ENCODE measurements at regions not wholly inside any gene's neighbourhood (a gene's known extent, or its start where the extent isn't known, plus 50 kb on each side); places are given as distances from the start of the nearest gene placed in this dataset.

- TF ChIP-seq ATF3 (IDR thresholded peaks at IDR 0.05) (no peak), CTCF (IDR thresholded peaks at IDR 0.05; ENCODE audit: low read depth, low read length, missing input control) (no peak), REST (IDR thresholded peaks at IDR 0.05) (no peak), FOXA1 (IDR thresholded peaks at IDR 0.05) (no peak), JUND (IDR thresholded peaks at IDR 0.05) (no peak), TAF1 (conservative IDR thresholded peaks at IDR 0.05) (no peak), GABPA (IDR thresholded peaks at IDR 0.05 in 1 of 2, conservative IDR thresholded peaks at IDR 0.05 in 1 of 2) (no peak), NR2F2 (IDR thresholded peaks at IDR 0.05) (no peak), YY1 (IDR thresholded peaks at IDR 0.05) (no peak), HNF4G (IDR thresholded peaks at IDR 0.05) (no peak), ZBTB33 (IDR thresholded peaks at IDR 0.05) (no peak)
- TF ChIP-seq, protein P1, sequence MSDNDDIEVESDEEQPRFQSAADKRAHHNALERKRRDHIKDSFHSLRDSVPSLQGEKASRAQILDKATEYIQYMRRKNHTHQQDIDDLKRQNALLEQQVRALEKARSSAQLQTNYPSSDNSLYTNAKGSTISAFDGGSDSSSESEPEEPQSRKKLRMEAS (IDR thresholded peaks at IDR 0.05): no peak
These were observed 178.8 kb downstream of the PTPN20 start for GRCh38 chr10:47090042-47090441.

All from liver (tissue), 3 donors.